HG02623 (cell line): ENCODE measurements at regions not wholly inside any gene's neighbourhood (a gene's known extent, or its start where the extent isn't known, plus 50 kb on each side); places are given as distances from the start of the nearest gene placed in this dataset.
"Not testable (repeated sequence)": the region's sequence is repeated elsewhere in the genome, so short reads cannot be mapped to it uniquely, and the experiment has no call there.

ENCODE experiments used
- ATAC-seq: cut with Tn5 transposase; IDR thresholded peaks from one replicate; pipeline ENCODE4 v1.9.1; 2021; ENCODE audit warnings: moderate library complexity; ENCODE audit not compliant: unreplicated experiment

DNA sequence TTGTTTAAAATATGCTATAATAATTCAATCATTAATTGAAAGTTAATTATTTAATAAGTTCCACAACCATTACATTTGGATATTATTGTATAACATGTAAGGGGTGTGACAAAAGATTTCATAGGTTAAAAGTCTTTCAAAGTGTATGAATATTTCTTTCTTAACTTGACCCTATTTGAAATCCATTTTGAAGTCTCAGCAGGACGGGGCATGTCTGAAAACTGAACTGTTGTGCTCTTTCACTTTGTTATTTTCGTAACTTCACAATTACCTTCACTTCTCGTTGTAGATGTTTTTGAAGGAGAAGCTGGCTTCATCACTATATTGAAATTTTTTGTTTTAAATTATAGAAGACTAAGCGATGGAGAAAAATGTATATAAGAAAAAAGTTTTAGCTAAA lies 1775.7 kb downstream of the PCDH9 start:
- no peak for ATAC-seq

DNA sequence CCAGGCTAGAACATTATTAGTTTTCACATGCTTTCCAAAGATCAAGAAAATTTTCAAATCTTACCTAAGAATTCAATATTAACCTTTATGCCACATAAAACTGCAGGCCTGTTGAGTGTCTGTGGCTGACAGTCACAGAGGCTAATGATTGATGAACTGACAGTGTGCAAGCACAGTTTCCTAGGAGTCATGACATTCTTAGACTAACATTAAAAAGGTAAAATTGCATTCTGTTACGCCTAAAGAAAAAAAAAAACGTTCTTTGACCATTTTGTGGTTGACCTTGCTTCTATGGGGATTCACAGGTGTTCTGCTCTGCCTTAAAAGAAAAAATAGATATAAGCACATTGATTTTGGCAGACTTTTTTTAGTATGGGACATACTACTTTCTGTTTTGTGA lies 1776.2 kb downstream of the PCDH9 start:
- no peak for ATAC-seq

DNA sequence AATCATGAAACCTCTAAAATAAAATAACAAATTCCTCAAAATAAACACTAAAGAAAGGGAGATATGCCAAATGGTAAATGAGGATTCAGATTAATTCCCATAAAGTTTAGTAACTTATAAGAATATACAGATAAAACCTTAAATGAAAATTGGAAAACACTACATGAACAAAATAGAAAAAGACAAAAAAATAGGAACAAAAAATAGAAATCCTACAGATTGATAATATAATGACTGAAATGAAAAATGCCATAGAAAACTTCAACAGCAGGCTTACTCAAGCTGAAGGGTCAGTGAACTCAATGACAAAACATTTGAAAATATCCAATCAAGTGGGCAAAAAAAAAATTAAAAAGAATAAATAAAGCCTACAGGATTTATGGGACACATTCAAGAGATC lies 1784.8 kb downstream of the PCDH9 start:
- ATAC-seq = no peak

DNA sequence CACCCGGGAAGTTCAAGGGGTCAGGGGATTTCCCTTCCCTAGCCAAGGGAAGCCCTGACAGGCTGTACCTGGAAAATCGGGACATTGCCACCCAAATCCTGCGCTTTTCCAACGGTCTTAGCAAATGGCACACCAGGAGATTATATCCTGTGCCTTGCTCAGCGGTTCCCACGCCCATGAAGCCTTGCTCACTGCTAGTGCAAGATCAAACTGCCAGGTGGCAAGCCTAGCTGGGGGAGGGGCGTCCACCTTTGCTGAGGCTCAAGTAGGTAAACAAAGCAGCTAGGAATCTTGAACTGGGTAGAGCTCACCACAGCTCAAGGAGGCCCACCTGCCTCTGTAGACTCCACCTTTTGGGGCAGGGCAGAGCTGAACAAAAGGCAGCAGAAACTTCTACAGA lies 1794.5 kb downstream of the PCDH9 start:
- no peak for ATAC-seq

DNA sequence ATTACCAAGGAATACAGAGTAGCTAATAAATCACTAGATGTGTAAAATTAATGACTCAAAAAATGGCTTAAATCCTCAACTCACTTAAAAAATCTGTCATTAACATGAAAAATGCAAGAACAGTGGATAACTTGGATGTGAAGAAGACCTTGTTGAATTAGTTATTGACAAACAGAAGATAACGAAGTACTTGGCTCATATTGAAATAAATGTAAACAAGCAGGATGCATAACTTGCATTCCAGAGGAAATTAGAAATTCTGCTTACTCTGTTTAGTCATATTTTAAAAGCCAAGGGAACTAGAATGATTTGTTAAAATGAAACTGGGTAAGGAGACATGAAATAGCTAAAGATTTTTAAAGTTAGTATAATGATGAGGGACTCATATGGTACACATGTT lies 1812.2 kb downstream of the PCDH9 start:
- ATAC-seq = no peak

DNA sequence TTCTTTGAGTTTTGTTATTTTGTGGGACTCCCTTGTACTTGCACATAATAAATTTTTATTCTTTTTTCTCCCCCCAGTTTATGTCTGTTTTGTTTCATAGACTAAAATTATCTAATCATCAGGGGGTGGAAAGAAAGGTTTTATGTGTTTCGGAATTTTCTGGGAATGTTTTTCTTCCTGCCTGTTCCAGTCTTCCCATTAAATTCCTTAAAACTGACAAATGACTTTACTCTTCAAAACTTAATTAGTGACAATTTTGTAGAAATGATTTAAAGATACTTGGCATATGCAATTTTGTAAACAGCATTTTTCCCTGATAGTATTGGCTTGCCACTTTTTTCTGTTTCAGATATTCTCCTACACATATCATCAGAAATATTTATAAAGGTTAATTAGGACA lies 1813.4 kb downstream of the PCDH9 start:
- ATAC-seq = no peak

DNA sequence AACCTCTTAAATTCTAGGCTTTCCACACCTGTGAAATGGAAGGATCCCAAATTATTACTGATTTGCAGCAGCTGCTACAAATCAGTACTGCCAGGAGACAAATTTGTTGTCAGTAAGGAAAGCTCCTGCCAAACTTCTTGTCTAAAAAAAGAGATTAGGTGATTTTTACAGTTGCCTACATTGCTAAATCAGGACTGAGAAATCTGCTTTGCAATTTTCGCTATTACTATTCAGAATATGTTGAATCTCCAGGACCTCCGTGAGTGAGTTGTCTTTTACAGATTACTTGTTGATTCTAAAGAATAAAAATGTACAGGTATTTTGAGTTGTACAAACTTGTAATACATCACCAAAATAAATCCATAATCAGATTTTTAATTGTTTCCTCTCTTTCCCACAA lies 1815.9 kb downstream of the PCDH9 start:
- ATAC-seq = no peak

DNA sequence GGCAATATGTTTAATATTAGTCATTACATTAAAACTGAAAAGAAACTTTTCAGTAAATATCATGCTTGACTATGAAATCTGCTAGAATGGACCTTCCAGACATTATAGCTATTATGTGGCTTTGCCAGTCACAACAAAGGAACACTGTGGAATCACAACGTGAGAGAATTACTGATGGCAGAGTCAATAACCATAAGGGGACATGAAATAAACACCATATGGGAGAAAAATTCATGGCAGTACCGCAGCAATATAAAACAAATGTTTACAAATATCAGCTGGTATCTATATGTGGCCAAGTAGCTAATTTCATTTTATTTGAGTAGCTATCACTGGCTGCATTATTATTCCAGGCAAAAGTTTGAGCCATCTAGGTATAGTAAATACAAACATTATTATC lies 1818.6 kb downstream of the PCDH9 start:
- ATAC-seq = no peak

DNA sequence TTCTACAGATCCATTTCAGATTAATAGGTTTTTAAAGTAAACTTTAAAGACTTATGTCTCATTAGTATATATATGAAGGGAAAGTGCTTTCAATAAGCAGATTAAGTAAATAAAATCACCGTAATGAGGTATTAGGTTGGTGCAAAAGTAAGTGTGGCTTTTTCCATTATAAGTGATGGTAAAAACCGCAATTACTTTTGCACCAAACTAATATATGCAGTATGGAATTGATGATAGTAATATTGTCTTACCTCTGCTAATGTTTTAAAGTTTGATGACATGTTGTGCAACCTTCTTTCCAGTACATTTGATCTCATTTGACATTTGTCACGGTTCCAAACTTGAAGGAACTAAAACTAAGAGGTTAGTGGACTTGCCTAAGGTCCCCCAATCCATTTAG lies 1819.3 kb downstream of the PCDH9 start:
- ATAC-seq = no peak

DNA sequence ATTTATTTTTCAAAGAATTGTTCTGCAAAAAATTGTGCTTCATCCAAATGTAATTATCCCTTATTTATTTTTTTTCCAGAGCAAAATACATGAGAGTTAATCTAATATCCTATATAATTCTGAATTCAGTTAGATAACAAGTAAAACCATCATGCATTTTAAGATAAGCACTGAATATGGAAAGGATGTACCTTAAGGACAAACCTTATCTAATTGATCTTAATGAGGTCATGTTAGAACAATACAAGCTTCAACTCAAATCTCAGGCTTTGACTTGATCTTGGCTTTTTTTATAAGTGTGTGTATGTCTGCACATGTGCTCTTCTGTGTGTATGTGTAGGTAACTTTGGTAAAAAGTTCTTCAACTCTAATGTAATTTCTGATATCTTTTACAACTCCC lies 1828.8 kb downstream of the PCDH9 start:
- ATAC-seq = no peak

DNA sequence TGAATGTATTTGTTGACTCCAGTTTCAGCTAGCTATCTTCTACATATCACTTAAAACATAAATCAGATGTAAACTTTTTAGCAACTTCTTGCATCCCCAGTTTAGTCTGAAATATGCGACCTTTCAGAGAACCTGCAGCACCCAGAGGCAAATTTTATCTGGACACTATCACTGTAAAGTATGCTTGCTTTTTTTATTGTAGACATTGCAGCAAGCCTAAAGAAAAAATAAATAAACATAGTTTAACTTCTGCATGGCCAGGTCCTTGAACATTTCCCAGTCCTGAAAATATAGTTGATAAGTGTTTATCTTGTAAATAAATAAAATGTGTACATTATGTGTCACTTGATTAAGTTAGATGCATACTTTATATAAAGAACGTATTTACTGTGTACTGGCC lies 1829.4 kb downstream of the PCDH9 start:
- no peak for ATAC-seq

DNA sequence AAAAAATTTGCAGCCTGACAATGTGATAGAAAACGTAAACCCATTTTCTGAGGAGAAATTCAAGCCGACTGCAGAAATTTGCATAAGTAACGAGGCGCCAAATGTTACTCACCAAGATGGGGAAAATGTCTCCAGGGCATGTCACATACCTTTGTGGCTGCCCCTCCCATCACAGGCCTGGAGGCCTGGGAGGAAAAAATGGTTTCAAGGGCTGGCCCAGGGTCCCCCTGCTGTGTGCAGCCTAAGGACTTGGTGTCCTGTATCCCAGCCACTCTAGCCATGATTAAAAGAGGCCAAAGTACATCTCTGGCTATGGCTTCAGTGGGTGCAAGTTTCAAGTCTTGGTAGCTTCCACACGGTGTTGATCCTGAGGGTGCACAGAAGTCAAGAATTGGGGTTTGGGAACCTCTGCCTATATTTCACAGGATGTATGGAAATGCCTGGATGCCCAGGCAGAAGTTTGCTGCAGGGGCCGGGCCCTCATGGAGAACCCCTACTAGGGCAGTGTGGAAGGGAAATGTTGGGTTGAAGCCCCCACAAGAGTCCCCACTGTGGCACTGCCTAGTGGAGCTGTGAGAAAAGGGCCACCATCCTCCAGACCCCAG lies 1842.3 kb downstream of the PCDH9 start:
- no peak for ATAC-seq

DNA sequence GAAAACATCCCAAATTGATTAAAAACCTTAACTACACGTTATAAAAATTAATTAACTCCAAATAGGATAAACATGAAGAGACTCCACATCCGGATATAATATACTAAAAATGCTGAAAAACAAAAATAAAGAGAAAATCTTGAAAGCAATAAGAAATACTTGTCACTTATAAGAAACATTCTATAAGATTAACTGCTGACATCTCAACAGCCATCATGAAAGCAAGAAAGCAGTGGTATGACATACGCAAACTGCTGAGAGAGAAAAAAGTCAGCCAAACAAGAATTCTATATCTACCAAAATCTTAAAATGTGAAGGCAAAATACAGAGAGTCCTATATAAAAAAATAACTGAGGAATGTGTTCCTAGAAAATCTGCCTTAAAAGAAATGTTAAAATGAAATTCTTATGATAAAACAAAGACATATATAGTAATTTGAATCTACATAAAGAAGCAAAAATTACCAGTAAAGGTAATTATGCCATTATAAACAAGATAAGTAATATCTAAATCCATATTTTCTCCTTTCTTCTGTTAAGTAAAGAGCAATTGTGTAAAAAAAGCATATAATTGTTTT lies 1851.1 kb downstream of the PCDH9 start:
- no peak for ATAC-seq

DNA sequence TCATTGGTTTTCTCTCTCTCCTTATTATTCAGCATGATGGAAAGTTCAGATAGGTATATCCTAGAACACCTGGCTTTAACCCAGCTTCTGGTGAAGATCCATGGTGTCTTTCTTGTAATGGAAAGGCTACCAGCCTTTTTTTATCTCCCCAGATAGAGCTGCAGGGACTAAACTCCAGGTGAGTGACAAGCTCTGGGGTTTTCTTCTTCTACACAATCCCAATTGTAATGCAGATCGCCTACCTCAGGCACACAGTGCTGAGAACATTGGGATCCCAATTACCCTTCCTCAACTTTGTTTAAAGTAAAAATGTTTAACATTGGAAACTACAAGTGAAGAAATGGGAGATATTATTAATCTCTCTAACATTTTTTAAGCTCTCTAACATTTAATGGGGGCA lies 1851.7 kb downstream of the PCDH9 start:
- no peak for ATAC-seq

DNA sequence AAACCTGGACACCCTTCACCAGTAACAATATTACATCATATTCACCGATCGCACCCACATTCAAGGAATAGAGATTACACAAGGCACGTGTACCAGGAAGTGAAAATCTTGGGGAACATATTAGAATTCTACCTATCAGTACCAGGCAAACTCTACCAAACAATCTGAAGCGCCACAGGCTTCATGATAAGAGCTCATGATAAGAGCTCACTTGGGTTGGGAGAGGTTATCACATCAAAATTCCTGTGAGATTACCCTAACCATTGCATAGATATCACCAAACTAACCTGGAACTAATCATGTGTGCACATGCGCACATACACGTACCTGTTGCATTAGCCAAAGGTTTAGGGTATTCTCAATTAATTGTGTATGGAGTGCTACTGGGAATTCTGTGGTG lies 1861.3 kb downstream of the PCDH9 start:
- ATAC-seq = no peak

DNA sequence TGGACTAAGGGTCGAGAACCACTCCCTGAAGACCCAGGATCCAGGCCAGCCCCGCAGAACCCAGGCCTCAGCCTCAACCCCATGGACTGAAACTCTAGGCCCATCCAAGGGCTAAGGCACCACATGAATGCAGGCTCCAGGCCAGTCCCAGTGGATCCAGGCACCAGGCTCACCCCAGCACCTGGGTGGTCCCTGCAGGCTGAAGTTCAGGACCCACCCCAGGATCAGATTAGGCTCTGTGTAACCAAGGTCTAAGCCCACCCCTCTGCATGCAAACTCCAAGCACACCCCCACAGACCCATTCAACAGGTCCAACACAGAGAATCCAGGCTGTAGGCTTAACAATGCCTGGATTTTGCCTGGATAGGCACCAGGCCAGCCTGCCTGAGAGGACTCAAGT lies 1876.2 kb downstream of the PCDH9 start:
- ATAC-seq = no peak

DNA sequence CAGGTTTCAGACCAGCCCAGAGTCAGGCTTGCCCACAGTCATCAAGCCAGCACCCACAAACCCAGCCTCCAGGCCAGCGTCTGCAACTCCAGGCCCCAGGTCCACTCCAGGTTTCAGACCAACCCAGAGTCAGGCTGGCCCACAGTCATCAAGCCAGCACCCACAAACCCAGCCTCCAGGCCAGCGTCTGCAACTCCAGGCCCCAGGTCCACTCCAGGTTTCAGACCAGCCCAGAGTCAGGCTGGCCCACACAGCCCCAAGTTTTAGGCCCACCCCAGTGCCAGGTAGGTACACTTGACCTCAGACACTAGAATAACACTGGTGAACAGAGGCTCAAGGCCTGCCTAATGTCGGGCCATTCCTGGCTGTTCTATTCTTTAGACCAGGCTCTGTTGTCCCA lies 1877.0 kb downstream of the PCDH9 start:
- ATAC-seq = not testable (repeated sequence)

DNA sequence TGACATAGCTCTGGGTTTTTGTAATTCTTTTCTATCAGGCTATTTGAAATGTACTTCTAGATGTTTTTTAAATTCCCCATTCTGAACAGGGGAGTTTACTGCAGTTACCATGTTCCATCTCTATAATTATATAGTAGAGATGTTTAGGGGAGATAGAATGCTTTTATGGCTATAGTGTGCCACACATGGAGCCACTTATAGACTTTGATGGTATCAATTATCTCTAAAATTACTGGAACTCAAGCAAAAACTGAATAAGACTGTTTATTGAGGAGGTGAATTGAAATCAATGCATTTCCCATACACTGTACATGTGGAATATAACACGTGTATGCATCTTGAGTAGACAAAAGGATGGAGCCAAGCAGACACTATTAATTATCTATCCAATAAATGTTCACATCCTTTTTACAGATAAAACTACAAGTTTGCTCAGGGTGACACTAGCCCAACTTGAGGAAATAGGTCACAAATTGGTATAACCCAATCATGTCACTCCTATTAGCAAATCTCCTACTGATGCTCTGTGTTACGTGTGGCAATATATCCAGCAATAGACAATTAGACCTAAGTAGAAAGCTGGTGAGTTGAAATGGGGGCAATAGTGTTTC lies 1882.6 kb downstream of the PCDH9 start:
- ATAC-seq = no peak

DNA sequence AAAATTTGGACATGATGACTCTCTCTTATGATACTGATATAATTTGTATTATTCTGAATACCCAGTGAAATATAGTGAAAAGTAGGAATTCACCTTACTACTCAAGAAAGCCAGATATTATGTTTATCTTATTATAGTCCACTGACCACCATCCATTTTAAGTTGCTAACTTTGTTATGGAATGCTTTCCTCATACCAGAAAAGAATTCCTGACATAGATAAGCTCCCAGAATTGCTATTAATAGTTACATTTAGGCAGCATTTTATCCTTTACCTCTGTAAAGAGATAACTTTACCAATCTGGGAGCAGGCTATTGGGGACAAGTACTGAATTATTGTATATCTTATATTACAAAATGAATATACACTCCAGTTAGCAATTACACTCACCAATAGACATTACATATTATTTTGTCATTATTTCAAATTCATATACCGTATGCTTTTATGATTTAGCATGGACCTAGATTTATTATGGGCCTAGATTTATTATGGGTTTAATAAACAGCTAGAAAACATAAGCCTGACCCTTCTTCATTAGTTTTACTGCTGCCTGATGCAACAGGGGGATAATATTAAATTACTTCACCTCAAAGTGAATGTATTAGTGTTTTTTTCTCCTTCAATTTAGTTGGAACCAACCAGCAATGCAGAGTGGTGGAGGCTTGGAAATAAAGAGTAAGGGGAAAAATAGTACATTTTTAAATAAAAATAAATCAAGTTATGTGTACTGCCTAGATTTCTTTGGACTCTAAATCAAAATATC lies 1886.1 kb downstream of the PCDH9 start:
- ATAC-seq = no peak

DNA sequence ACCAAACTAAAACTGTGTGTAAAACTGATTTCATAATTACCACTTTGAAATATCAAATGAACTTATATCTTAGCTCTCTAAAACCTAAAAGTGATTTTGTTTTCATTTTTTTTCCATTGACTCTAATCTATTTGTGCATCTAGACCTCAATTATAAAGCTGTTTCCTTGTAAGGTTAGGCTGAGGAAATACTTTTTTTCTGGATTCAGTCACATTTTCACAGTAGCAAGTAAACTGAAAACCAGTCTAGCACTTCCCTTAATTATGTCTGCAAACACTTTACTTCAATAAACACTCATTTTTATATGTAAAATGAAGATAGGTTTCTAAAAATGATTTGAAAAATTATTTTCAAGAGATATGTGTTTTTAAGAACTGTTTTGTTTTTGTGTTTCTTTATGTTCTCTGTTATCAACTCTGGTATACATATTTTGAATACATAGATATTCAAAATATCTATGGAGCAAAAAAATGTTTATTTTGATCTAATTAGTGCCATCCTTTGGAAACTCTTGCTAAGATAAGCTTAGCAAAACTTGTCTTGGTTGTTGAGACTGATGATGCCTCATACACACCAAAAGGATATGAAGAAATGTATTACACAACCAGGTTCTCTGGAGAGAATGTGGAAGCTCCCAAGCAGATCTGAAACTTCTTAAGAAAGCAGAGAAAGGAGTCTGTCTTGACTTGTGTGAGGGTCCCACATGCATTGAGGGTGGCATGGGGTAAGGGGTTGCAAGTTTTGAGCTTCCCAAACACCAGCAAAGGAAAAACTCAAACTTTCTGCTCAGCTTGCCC lies 1887.4 kb downstream of the PCDH9 start:
- ATAC-seq = no peak

DNA sequence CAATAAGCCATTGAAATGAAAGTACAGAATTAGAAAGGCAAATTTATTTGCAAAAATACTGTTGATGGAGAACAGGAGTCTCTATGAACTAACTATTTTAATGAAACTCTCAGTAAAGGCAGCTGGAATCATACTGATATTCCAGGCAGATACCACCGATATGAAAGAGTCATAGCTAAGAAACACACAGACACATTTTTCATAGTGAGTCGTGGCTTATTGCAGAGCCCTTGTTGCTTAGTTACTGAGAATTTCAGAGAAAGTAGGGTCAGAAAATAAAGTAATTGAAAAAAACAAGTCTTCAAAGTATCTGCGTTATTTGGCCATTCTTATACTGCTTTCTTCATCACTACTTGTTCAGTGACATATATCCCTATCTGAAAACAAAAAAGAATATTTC lies 1890.9 kb downstream of the PCDH9 start:
- no peak for ATAC-seq
